CD14-positive monocyte (primary cell): ENCODE measurements at regions not wholly inside any gene's neighbourhood (a gene's known extent, or its start where the extent isn't known, plus 50 kb on each side); places are given as distances from the start of the nearest gene placed in this dataset.

Experiments used
- DNase-seq, 3 donors: peaks; one replicate each; pipeline ENCODE4 v3.0.0-alpha.2; 2011 to 2022
- H2AFZ ChIP-seq: 2 replicates; pipeline ENCODE4 v1.6.0; 2012; ENCODE audit warnings: mild to moderate bottlenecking, low read depth, low read length, inconsistent platforms; ENCODE audit not compliant: insufficient read depth, poor library complexity, severe bottlenecking
- H3K27ac ChIP-seq, 2 donors: 1 replicate in 1 of 2; 2 replicates in 1 of 2; pipeline ENCODE4 v1.5.1; 2012 to 2013; ENCODE audit warnings: low read length in 2 of 2, control low read depth in 1 of 2, inconsistent platforms in 1 of 2, low read depth in 1 of 2, mild to moderate bottlenecking in 1 of 2
- H3K27me3 ChIP-seq, 2 donors: one replicate each; pipeline versions ENCODE4 v1.6.0 to v1.6.1; 2011 to 2013; ENCODE audit warnings: low read length in 2 of 2; ENCODE audit not compliant: control insufficient read depth in 2 of 2, insufficient read depth in 2 of 2
- H3K36me3 ChIP-seq, 2 donors: replicated peaks in 1 of 2; 1 replicate in 1 of 2; 2 replicates in 1 of 2; pipeline versions ENCODE4 v1.5.1 to v1.6.1; 2012 to 2013; ENCODE audit warnings: low read length in 2 of 2, control low read depth in 1 of 2, inconsistent platforms in 1 of 2, mild to moderate bottlenecking in 1 of 2; ENCODE audit not compliant: insufficient read depth in 2 of 2, control insufficient read depth in 1 of 2
- H3K4me1 ChIP-seq, 2 donors: 1 replicate in 1 of 2; 2 replicates in 1 of 2; pipeline versions ENCODE4 v1.5.1 to v1.6.1; 2012 to 2013; ENCODE audit warnings: low read length in 2 of 2, control low read depth in 1 of 2, inconsistent platforms in 1 of 2, mild to moderate bottlenecking in 1 of 2, moderate library complexity in 1 of 2; ENCODE audit not compliant: insufficient read depth in 2 of 2, control insufficient read depth in 1 of 2
- H3K4me2 ChIP-seq: replicated peaks from 2 replicates; pipeline ENCODE3; 2012; ENCODE audit warnings: low read length, moderate library complexity, mild to moderate bottlenecking; ENCODE audit not compliant: poor library complexity, severe bottlenecking; ENCODE audit errors: extremely low read depth
- H3K4me3 ChIP-seq, 3 experiments: fragments of 200-600 bp in 1 of 3; sonication (generic) in 1 of 3; replicated peaks in 1 of 3; 1 replicate in 2 of 3; 2 replicates in 1 of 3; pipeline ENCODE4 v1.5.1; 2011 to 2013; ENCODE audit warnings: low read length in 3 of 3, mild to moderate bottlenecking in 3 of 3, control low read depth in 2 of 3, low read depth in 2 of 3, inconsistent platforms in 1 of 3, moderate library complexity in 1 of 3
- H3K79me2 ChIP-seq: 2 replicates; pipeline ENCODE4 v1.6.0; 2012; ENCODE audit warnings: mild to moderate bottlenecking, control low read depth, inconsistent platforms, low read length, moderate library complexity; ENCODE audit not compliant: insufficient read depth
- H3K9ac ChIP-seq: 2 replicates; pipeline ENCODE4 v1.6.0; 2017; ENCODE audit warnings: low read length, mild to moderate bottlenecking; ENCODE audit not compliant: insufficient read depth, poor library complexity, severe bottlenecking
- H3K9me3 ChIP-seq, 2 donors: replicated peaks in 1 of 2; 1 replicate in 1 of 2; 2 replicates in 1 of 2; pipeline versions ENCODE4 v1.5.1 to v1.6.1; 2012 to 2013; ENCODE audit warnings: low read length in 2 of 2, control low read depth in 1 of 2; ENCODE audit not compliant: control insufficient read depth in 1 of 2, insufficient read depth in 1 of 2
- H4K20me1 ChIP-seq: 2 replicates; pipeline ENCODE4 v1.6.0; 2012; ENCODE audit warnings: mild to moderate bottlenecking, low read length, control low read depth, moderate library complexity; ENCODE audit not compliant: insufficient read depth
- H3K27ac Mint-ChIP-seq, 7 donors: one replicate each; pipeline ENCODE4 v1.8.0; 2020; ENCODE audit warnings: mild to moderate bottlenecking in 7 of 7, mixed read lengths in 7 of 7, moderate library complexity in 6 of 7, inconsistent platforms in 2 of 7
- H3K27me3 Mint-ChIP-seq, 3 donors: one replicate each; pipeline ENCODE4 v1.8.0; 2021 to 2022; ENCODE audit warnings: low read depth in 3 of 3, mild to moderate bottlenecking in 3 of 3, mixed read lengths in 3 of 3, moderate library complexity in 3 of 3, inconsistent platforms in 1 of 3
- H3K36me3 Mint-ChIP-seq, 2 donors: one replicate each; pipeline ENCODE4 v1.8.0; 2020; ENCODE audit warnings: mixed read lengths in 2 of 2, inconsistent platforms in 1 of 2, mild to moderate bottlenecking in 1 of 2
- H3K4me1 Mint-ChIP-seq: one replicate; pipeline ENCODE4 v1.8.0; 2020; ENCODE audit warnings: mild to moderate bottlenecking, mixed read lengths
- H3K4me3 Mint-ChIP-seq, 2 donors: one replicate each; pipeline ENCODE4 v1.8.0; 2020; ENCODE audit warnings: mild to moderate bottlenecking in 2 of 2, mixed read lengths in 2 of 2, moderate library complexity in 1 of 2
- H3K9me3 Mint-ChIP-seq, 7 donors: one replicate each; pipeline ENCODE4 v1.8.0; 2020 to 2022; ENCODE audit warnings: mixed read lengths in 7 of 7, mild to moderate bottlenecking in 6 of 7, moderate library complexity in 6 of 7, inconsistent platforms in 2 of 7
- CTCF ChIP-seq: fragments of 200-600 bp; IDR thresholded peaks from one replicate; pipeline ENCODE4 v1.8.0; 2022; ENCODE audit warnings: antibody characterized with exemption, mild to moderate bottlenecking
- WGBS: methylation state at CpG from one replicate; pipeline ENCODE4 v1.1.5; 2013; ENCODE audit warnings: missing lambda C conversion rate; ENCODE audit not compliant: insufficient coverage; 5-methylcytosine and 5-hydroxymethylcytosine counted together
- intact Hi-C, 2 donors: fragments of 100-400 bp; cut with micrococcal nuclease; formaldehyde crosslinking; loops; one replicate each; pipeline versions ENCODE4 v1.15.0 to v1.15.1; 2023

GRCh38 chr6:111956098-111956497 lies 82.8 kb upstream of the FYN start:
- no peak for DNase-seq
- no peak overlapping the region for H3K4me2 ChIP-seq
- intact Hi-C loops, result no loop called here
- H3K36me3 Mint-ChIP-seq, result no peaks in the 10 kb centered on the region
- H3K36me3 ChIP-seq, result no peaks in the 10 kb centered on the region
- no peak overlapping the region for H3K4me3 Mint-ChIP-seq
- no peak overlapping the region for H3K9ac ChIP-seq
- H3K4me1 ChIP-seq, result peaks cover 55 to 63% of the 10 kb centered on the region in 2 donors
- no peak overlapping the region for H3K27ac ChIP-seq
- peaks cover 0 to 3% (median 1%) of the 10 kb centered on the region in 7 donors for H3K9me3 Mint-ChIP-seq
- no peak for TF ChIP-seq CTCF
- no peaks in the 10 kb centered on the region for H3K9me3 ChIP-seq
- H3K27ac Mint-ChIP-seq, result no peak overlapping the region
- 100% methylated on average over 1 of the region's 2 CpGs for WGBS
- H3K4me3 ChIP-seq, result no peak overlapping the region
- no peaks in the 10 kb centered on the region for H4K20me1 ChIP-seq
- H3K79me2 ChIP-seq, result no peaks in the 10 kb centered on the region
- H3K27me3 Mint-ChIP-seq, result no peaks in the 10 kb centered on the region
- H2AFZ ChIP-seq, result no peak overlapping the region
- H3K4me1 Mint-ChIP-seq, result peaks cover 44% of the 10 kb centered on the region
- no peaks in the 10 kb centered on the region for H3K27me3 ChIP-seq

GRCh38 chr6:111957623-111958315 lies 84.5 kb upstream of the FYN start:
- H3K4me3 Mint-ChIP-seq, result no peak overlapping the region
- H3K79me2 ChIP-seq, result no peaks in the 10 kb centered on the region
- peaks cover 47 to 54% of the 10 kb centered on the region in 2 donors for H3K4me1 ChIP-seq
- no peak for TF ChIP-seq CTCF
- intact Hi-C loops, result no loop called here
- WGBS, result 95% methylated on average over 6 of the region's 10 CpGs
- H3K27ac ChIP-seq, result peak overlapping the region; percentile 11 to 88
- peaks cover 0 to 3% (median 2%) of the 10 kb centered on the region in 7 donors for H3K9me3 Mint-ChIP-seq
- peak overlapping the region in 1 of 3 experiments; percentile 25 for H3K4me3 ChIP-seq
- no peaks in the 10 kb centered on the region for H3K9me3 ChIP-seq
- H3K9ac ChIP-seq, result no peak overlapping the region
- H4K20me1 ChIP-seq, result no peaks in the 10 kb centered on the region
- H3K36me3 Mint-ChIP-seq, result no peaks in the 10 kb centered on the region
- H3K27me3 ChIP-seq, result no peaks in the 10 kb centered on the region
- no peaks in the 10 kb centered on the region for H3K36me3 ChIP-seq
- peak overlapping the region; percentile 45 for H3K4me2 ChIP-seq
- H3K27ac Mint-ChIP-seq, result no peak overlapping the region
- no peak overlapping the region for H2AFZ ChIP-seq
- H3K27me3 Mint-ChIP-seq, result no peaks in the 10 kb centered on the region
- H3K4me1 Mint-ChIP-seq, result peaks cover 33% of the 10 kb centered on the region
- no peak for DNase-seq
